ENCODE measurements at regions not wholly inside any gene's neighbourhood (a gene's known extent, or its start where the extent isn't known, plus 50 kb on each side); places are given as distances from the start of the nearest gene placed in this dataset.

DNA sequence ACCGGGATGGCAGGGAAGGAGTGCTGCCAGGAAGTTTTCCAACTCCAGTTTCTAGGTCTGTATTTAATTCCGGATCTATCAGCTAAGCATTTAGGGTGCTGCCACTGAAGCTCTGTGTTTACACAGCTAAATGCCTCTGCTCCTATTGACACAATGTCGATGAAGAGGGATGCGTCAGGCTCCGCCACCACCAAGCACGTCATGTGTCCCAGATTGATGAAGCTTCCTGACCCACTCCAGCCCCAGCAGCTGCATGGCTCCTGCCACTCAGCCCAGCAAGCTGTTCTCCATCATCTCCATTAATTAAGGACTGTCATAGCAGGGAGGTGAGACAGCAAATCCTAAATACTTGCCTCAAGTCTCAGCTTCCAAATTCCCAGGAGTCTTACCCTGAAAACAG lies 435.2 kb upstream of the ZNF507 start:
- Histone ChIP-seq H3K27ac (replicated peaks) (no peak overlapping the region), H3K4me3 (replicated peaks; ENCODE audit: insufficient read depth, low read length) (no peak overlapping the region), H3K27me3 (ENCODE audit: insufficient read depth, poor library complexity, severe bottlenecking) (no peaks in the 10 kb centered on the region)
- no peak for TF ChIP-seq POLR2AphosphoS5 (IDR thresholded peaks at IDR 0.05; ENCODE audit: low read depth)
- TF ChIP-seq, protein P1, sequence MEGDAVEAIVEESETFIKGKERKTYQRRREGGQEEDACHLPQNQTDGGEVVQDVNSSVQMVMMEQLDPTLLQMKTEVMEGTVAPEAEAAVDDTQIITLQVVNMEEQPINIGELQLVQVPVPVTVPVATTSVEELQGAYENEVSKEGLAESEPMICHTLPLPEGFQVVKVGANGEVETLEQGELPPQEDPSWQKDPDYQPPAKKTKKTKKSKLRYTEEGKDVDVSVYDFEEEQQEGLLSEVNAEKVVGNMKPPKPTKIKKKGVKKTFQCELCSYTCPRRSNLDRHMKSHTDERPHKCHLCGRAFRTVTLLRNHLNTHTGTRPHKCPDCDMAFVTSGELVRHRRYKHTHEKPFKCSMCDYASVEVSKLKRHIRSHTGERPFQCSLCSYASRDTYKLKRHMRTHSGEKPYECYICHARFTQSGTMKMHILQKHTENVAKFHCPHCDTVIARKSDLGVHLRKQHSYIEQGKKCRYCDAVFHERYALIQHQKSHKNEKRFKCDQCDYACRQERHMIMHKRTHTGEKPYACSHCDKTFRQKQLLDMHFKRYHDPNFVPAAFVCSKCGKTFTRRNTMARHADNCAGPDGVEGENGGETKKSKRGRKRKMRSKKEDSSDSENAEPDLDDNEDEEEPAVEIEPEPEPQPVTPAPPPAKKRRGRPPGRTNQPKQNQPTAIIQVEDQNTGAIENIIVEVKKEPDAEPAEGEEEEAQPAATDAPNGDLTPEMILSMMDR (IDR thresholded peaks at IDR 0.05; ENCODE audit: insufficient read depth, low read length): no peak
- no peak for TF ChIP-seq GABPA (IDR thresholded peaks at IDR 0.05; ENCODE audit: low read depth)
- TF ChIP-seq SPI1 (IDR thresholded peaks at IDR 0.05; ENCODE audit: borderline replicate concordance, low read depth): no peak
- no peak for TF ChIP-seq REST (IDR thresholded peaks at IDR 0.05; ENCODE audit: insufficient replicate concordance, low read depth)
- DNase-seq (ENCODE audit: low read depth in 1 of 2, low spot score in 1 of 2): no peak

DNA sequence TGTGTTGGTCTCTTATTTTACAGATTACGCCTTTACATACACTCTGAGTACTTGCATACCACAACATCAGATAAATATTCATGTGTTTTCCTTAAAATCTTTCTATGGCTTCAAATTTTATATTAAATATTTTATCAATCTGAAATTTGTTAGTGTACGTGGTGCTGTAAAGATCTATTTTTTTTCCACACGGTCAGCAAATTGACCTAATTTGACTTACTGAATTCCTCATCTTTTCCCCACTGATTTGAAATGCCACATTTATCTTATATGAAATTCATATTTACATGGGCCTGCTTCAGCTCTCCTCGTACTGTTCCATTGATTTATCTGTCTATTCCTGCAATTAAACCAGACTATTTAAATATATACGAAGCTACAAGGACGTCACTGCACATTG lies 433.8 kb upstream of the ZNF507 start:
- Histone ChIP-seq H3K27ac (replicated peaks) (no peak overlapping the region), H3K27me3 (ENCODE audit: insufficient read depth, poor library complexity, severe bottlenecking) (no peaks in the 10 kb centered on the region), H3K4me3 (replicated peaks; ENCODE audit: insufficient read depth, low read length) (no peak overlapping the region)
- DNase-seq (ENCODE audit: low read depth in 1 of 2, low spot score in 1 of 2): no peak
- TF ChIP-seq, protein P1 (IDR thresholded peaks at IDR 0.05; ENCODE audit: insufficient read depth, low read length): no peak
- TF ChIP-seq GABPA (IDR thresholded peaks at IDR 0.05; ENCODE audit: low read depth): no peak
- TF ChIP-seq REST (IDR thresholded peaks at IDR 0.05; ENCODE audit: insufficient replicate concordance, low read depth): no peak
- TF ChIP-seq SPI1 (IDR thresholded peaks at IDR 0.05; ENCODE audit: borderline replicate concordance, low read depth): no peak
- TF ChIP-seq POLR2AphosphoS5 (IDR thresholded peaks at IDR 0.05; ENCODE audit: low read depth): no peak

DNA sequence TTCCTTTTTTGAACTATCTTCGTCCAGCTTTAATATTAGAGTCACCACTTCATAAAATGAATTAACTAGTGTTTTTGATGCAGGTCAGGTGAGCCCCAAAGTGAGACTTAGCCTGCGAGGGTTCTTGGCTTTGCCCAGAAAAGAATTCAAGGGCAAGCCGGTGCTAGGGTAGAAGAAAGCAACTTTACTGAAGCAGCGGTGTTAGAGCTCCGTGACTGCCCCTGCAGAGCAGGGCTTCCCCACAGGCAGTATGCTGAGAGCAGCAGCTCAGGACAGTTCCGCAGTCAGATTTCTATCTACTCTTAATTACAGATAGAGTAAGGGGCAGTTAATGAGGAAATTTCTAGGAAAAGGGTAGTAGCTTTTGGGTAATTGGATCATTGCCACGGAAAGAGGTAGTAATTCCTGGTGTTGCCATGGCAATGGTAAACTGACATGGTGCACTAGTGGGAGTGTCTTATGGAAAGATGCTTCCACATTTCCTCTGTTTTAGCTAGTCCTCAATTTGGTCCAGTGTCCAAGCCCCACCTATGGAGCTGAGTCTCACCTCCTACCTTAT lies 432.2 kb upstream of the ZNF507 start:
- no peaks in the 10 kb centered on the region for H3K27me3 ChIP-seq (ENCODE audit: insufficient read depth, poor library complexity, severe bottlenecking)
- no peak for DNase-seq (ENCODE audit: low read depth in 1 of 2, low spot score in 1 of 2)
- H3K4me3 ChIP-seq (replicated peaks; ENCODE audit: insufficient read depth, low read length): no peak overlapping the region
- TF ChIP-seq SPI1 (IDR thresholded peaks at IDR 0.05; ENCODE audit: borderline replicate concordance, low read depth) (no peak), POLR2AphosphoS5 (IDR thresholded peaks at IDR 0.05; ENCODE audit: low read depth) (no peak), GABPA (IDR thresholded peaks at IDR 0.05; ENCODE audit: low read depth) (no peak), REST (IDR thresholded peaks at IDR 0.05; ENCODE audit: insufficient replicate concordance, low read depth) (no peak)
- TF ChIP-seq, protein P1 (IDR thresholded peaks at IDR 0.05; ENCODE audit: insufficient read depth, low read length): no peak
- no peak overlapping the region for H3K27ac ChIP-seq (replicated peaks)

Data from HL-60 (cell line).